ENCODE measurements at regions not wholly inside any gene's neighbourhood (a gene's known extent, or its start where the extent isn't known, plus 50 kb on each side); places are given as distances from the start of the nearest gene placed in this dataset.

- no peak for TF ChIP-seq REST (IDR thresholded peaks at IDR 0.05; ENCODE audit: borderline replicate concordance)
These were observed 186.8 kb upstream of the IRX3 start (continued) for GRCh38 chr16:54473226-54473993.

- H3K36me3 ChIP-seq (ENCODE audit: insufficient read depth, low read length): no peaks in the 10 kb centered on the region
- H2AFZ ChIP-seq (ENCODE audit: low read depth, low read length): no peak overlapping the region
- H3K4me2 ChIP-seq (ENCODE audit: low read length): no peak overlapping the region
- no peaks in the 10 kb centered on the region for H4K20me1 ChIP-seq (ENCODE audit: insufficient read depth)
- H3K27me3 ChIP-seq (ENCODE audit: insufficient read depth, low read depth, low read length): no peaks in the 10 kb centered on the region
- no peaks in the 10 kb centered on the region for H3K9me3 ChIP-seq (ENCODE audit: low read length)
- no peak overlapping the region for H3K9ac ChIP-seq (ENCODE audit: low read length)
- no peaks in the 10 kb centered on the region for H3K79me2 ChIP-seq (replicated peaks; ENCODE audit: insufficient read depth, low read length)
- no peaks in the 10 kb centered on the region for H3K9me2 ChIP-seq (ENCODE audit: insufficient read depth, low read length)
- TF ChIP-seq EZH2 (IDR thresholded peaks at IDR 0.05; ENCODE audit: borderline replicate concordance, insufficient read depth, low read length, poor library complexity, severe bottlenecking) (no peak), POLR2AphosphoS5 (IDR thresholded peaks at IDR 0.05) (no peak), RAD21 (conservative IDR thresholded peaks at IDR 0.05) (no peak), TAF1 (IDR thresholded peaks at IDR 0.05; ENCODE audit: low read depth) (no peak), SMC3 (conservative IDR thresholded peaks at IDR 0.05; ENCODE audit: poor library complexity) (no peak), CTCF (IDR thresholded peaks at IDR 0.05; ENCODE audit: poor library complexity, severe bottlenecking) (no peak), EP300 (conservative IDR thresholded peaks at IDR 0.05; ENCODE audit: poor library complexity, severe bottlenecking) (no peak), MXI1 (conservative IDR thresholded peaks at IDR 0.05; ENCODE audit: poor library complexity, severe bottlenecking) (no peak), REST (IDR thresholded peaks at IDR 0.05; ENCODE audit: borderline replicate concordance) (no peak)
- no peaks in the 10 kb centered on the region for H3F3A ChIP-seq (ENCODE audit: insufficient read depth, low read length, poor library complexity, severe bottlenecking)
- no peak overlapping the region for H3K27ac ChIP-seq (ENCODE audit: low read length)
- H3K4me3 ChIP-seq (ENCODE audit: low read length): no peak overlapping the region
These were observed 180.8 kb upstream of the IRX3 start for GRCh38 chr16:54467398-54467797.
